DND-41 (cell line): ENCODE measurements at regions not wholly inside any gene's neighbourhood (a gene's known extent, or its start where the extent isn't known, plus 50 kb on each side); places are given as distances from the start of the nearest gene placed in this dataset.

ENCODE experiments used
- EZH2 ChIP-seq: IDR thresholded peaks from 3 replicates; pipeline ENCODE4 v1.6.1; 2012; ENCODE audit warnings: borderline replicate concordance, low read depth, mild to moderate bottlenecking, moderate library complexity, low read length, inconsistent platforms; ENCODE audit not compliant: severe bottlenecking
- TF ChIP-seq, protein P1 (sequence below): IDR thresholded peaks from 2 replicates; pipeline ENCODE4 v1.5.1; 2012; ENCODE audit warnings: borderline replicate concordance, low read length, moderate library complexity, mild to moderate bottlenecking; ENCODE audit not compliant: poor library complexity, severe bottlenecking; ENCODE audit errors: extremely low read depth

DNA sequence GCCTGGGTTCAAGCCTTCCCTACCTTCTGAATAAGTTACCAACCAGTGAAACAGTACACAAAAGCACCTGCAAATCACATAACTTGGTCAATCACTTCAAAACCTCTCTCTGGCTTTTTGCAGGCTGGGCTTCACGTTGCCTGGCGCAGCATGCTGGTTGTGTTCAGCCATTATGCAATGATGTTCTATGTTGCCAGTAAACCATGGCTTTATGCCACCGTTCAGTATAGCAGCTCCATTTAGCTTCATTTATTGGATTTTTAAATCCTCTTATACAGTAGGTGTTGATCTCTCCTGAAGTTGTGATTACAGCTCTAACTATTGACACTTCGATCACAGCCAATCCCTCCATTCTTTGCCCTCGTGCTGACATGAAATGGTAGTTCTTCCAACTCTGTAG, 233.6 kb upstream of the PTBP2 start:
- TF ChIP-seq, protein P1, sequence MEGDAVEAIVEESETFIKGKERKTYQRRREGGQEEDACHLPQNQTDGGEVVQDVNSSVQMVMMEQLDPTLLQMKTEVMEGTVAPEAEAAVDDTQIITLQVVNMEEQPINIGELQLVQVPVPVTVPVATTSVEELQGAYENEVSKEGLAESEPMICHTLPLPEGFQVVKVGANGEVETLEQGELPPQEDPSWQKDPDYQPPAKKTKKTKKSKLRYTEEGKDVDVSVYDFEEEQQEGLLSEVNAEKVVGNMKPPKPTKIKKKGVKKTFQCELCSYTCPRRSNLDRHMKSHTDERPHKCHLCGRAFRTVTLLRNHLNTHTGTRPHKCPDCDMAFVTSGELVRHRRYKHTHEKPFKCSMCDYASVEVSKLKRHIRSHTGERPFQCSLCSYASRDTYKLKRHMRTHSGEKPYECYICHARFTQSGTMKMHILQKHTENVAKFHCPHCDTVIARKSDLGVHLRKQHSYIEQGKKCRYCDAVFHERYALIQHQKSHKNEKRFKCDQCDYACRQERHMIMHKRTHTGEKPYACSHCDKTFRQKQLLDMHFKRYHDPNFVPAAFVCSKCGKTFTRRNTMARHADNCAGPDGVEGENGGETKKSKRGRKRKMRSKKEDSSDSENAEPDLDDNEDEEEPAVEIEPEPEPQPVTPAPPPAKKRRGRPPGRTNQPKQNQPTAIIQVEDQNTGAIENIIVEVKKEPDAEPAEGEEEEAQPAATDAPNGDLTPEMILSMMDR: no peak
- no peak for TF ChIP-seq EZH2
